ENCODE measurements at regions not wholly inside any gene's neighbourhood (a gene's known extent, or its start where the extent isn't known, plus 50 kb on each side); places are given as distances from the start of the nearest gene placed in this dataset.
A peak's percentile ranks its signal among the peaks of the same experiment; 100 is the strongest.
"Not testable (repeated sequence)": the region's sequence is repeated elsewhere in the genome, so short reads cannot be mapped to it uniquely, and the experiment has no call there.

GRCh38 chr15:70525551-70525950 lies 237.8 kb downstream of the UACA start:
- no peak for DNase-seq (ENCODE audit: low read depth, low spot score)

GRCh38 chr15:70524470-70524869 lies 238.9 kb downstream of the UACA start:
- no peak for DNase-seq (ENCODE audit: low read depth, low spot score)

- DNase-seq (ENCODE audit: low read depth, low spot score) = no peak
Observed at GRCh38 chr15:70523616-70524015, 239.7 kb downstream of the UACA start.

GRCh38 chr15:70523192-70523591 lies 240.2 kb downstream of the UACA start:
- no peak for DNase-seq (ENCODE audit: low read depth, low spot score)

- DNase-seq (ENCODE audit: low read depth, low spot score) = no peak
Observed at GRCh38 chr15:70522323-70522966, 240.9 kb downstream of the UACA start.

GRCh38 chr15:70521576-70522322 lies 241.6 kb downstream of the UACA start:
- no peak for DNase-seq (ENCODE audit: low read depth, low spot score)

- DNase-seq (ENCODE audit: low read depth, low spot score) = no peak
Observed at GRCh38 chr15:70519616-70520015, 243.7 kb downstream of the UACA start.

- DNase-seq (ENCODE audit: low read depth, low spot score) = no peak
Observed at GRCh38 chr15:70519004-70519365, 244.4 kb downstream of the UACA start.

GRCh38 chr15:70518201-70519003 lies 245.0 kb downstream of the UACA start:
- DNase-seq (ENCODE audit: low read depth, low spot score) = no peak

- DNase-seq (ENCODE audit: low read depth, low spot score) = no peak
Observed at GRCh38 chr15:70517194-70517590, 246.2 kb downstream of the UACA start.

- DNase-seq (ENCODE audit: low read depth, low spot score) = no peak
Observed at GRCh38 chr15:70516408-70517193, 246.8 kb downstream of the UACA start.

GRCh38 chr15:70514251-70514650 lies 249.1 kb downstream of the UACA start:
- DNase-seq (ENCODE audit: low read depth, low spot score) = no peak

- no peak for DNase-seq (ENCODE audit: low read depth, low spot score)
Observed at GRCh38 chr15:70513819-70514218, 249.5 kb downstream of the UACA start.

- DNase-seq (ENCODE audit: low read depth, low spot score) = peak; percentile 59
Observed at GRCh38 chr15:70512772-70513362, 250.5 kb downstream of the UACA start.

- DNase-seq (ENCODE audit: low read depth, low spot score) = not testable (repeated sequence)
Observed at GRCh38 chr15:70511972-70512587, 251.3 kb downstream of the UACA start.

- no peak for DNase-seq (ENCODE audit: low read depth, low spot score)
Observed at GRCh38 chr15:70510433-70510832, 252.9 kb downstream of the UACA start.

GRCh38 chr15:70509731-70510143 lies 253.6 kb downstream of the UACA start:
- DNase-seq (ENCODE audit: low read depth, low spot score) = no peak

GRCh38 chr15:70509282-70509662 lies 254.1 kb downstream of the UACA start:
- DNase-seq (ENCODE audit: low read depth, low spot score) = no peak

- no peak for DNase-seq (ENCODE audit: low read depth, low spot score)
Observed at GRCh38 chr15:70508561-70509281, 254.6 kb downstream of the UACA start.

GRCh38 chr15:70507772-70508371 lies 255.5 kb downstream of the UACA start:
- no peak for DNase-seq (ENCODE audit: low read depth, low spot score)

All from iPS DF 19.7 (cell line).